ENCODE measurements at regions not wholly inside any gene's neighbourhood (a gene's known extent, or its start where the extent isn't known, plus 50 kb on each side); places are given as distances from the start of the nearest gene placed in this dataset.
"Not testable (repeated sequence)": the region's sequence is repeated elsewhere in the genome, so short reads cannot be mapped to it uniquely, and the experiment has no call there.

DNA sequence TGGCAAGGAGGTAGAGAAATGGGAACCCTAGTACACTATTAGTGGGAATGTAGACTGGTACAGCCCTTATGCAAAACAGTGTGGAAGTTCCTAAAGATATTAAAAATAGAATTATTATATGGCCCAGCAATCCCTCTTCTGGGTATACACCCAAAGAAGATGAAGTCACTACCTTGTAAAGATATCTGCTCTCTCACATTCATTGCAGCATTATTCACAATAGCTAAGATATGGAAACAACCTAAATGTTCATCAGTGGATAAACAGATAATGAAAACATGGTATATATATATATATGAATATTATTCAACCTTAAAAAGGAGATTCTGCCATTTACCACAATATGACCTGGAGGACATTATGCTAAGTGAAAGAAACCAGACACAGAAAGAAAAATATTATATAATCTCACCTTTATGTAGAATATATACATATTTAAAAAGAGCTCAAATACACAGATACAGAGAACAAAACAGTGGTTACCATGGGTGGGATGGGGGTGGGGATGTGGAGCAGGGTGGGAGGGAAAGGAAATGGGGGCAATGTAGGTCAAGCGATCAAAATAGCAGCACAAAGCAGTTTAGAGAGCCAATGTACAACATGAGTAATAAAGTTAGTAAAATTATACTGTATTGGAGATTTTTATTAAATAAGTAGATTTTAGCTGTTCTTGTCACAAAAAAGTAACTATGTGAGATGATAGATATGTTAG, 138.6 kb downstream of the SPRY1 start:
- Histone ChIP-seq H4K20me1 (ENCODE audit: insufficient read depth, low read length) (no peaks in the 10 kb centered on the region), H3K79me2 (ENCODE audit: low read length) (no peaks in the 10 kb centered on the region), H3K4me2 (ENCODE audit: low read depth, low read length) (no peak overlapping the region), H3K9me3 (replicated peaks; ENCODE audit: insufficient read depth, low read length) (no peaks in the 10 kb centered on the region), H3K27me3 (replicated peaks; ENCODE audit: insufficient read depth, low read length) (no peaks in the 10 kb centered on the region), H3K4me3 (ENCODE audit: low read length) (no peak overlapping the region), H3K4me1 (ENCODE audit: low read length) (no peaks in the 10 kb centered on the region), H2AFZ (ENCODE audit: low read length) (no peak overlapping the region), H3K9me2 (replicated peaks; ENCODE audit: insufficient read depth, low read length) (no peaks in the 10 kb centered on the region), H3K27ac (ENCODE audit: low read length) (no peak overlapping the region), H3K36me3 (replicated peaks; ENCODE audit: insufficient read depth, low read length) (no peaks in the 10 kb centered on the region), H3F3A (ENCODE audit: insufficient read depth, low read length) (no peaks in the 10 kb centered on the region), H3K9ac (ENCODE audit: low read length) (no peak overlapping the region)
- no peak for DNase-seq
- TF ChIP-seq EZH2 (optimal IDR thresholded peaks at IDR 0.05; ENCODE audit: low read depth, low read length): no peak
- TF ChIP-seq, protein P1, sequence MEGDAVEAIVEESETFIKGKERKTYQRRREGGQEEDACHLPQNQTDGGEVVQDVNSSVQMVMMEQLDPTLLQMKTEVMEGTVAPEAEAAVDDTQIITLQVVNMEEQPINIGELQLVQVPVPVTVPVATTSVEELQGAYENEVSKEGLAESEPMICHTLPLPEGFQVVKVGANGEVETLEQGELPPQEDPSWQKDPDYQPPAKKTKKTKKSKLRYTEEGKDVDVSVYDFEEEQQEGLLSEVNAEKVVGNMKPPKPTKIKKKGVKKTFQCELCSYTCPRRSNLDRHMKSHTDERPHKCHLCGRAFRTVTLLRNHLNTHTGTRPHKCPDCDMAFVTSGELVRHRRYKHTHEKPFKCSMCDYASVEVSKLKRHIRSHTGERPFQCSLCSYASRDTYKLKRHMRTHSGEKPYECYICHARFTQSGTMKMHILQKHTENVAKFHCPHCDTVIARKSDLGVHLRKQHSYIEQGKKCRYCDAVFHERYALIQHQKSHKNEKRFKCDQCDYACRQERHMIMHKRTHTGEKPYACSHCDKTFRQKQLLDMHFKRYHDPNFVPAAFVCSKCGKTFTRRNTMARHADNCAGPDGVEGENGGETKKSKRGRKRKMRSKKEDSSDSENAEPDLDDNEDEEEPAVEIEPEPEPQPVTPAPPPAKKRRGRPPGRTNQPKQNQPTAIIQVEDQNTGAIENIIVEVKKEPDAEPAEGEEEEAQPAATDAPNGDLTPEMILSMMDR (IDR thresholded peaks at IDR 0.05; ENCODE audit: low read length): no peak
- no peak for TF ChIP-seq EZH2phosphoT487 (IDR thresholded peaks at IDR 0.05; ENCODE audit: low read length)

GRCh38 chr4:123536225-123536624, 139.6 kb downstream of the SPRY1 start:
- H3K9me2 ChIP-seq (replicated peaks; ENCODE audit: insufficient read depth, low read length): no peaks in the 10 kb centered on the region
- no peaks in the 10 kb centered on the region for H3F3A ChIP-seq (ENCODE audit: insufficient read depth, low read length)
- no peaks in the 10 kb centered on the region for H4K20me1 ChIP-seq (ENCODE audit: insufficient read depth, low read length)
- no peak for TF ChIP-seq EZH2 (optimal IDR thresholded peaks at IDR 0.05; ENCODE audit: low read depth, low read length)
- no peak overlapping the region for H3K9ac ChIP-seq (ENCODE audit: low read length)
- H3K9me3 ChIP-seq (replicated peaks; ENCODE audit: insufficient read depth, low read length): no peaks in the 10 kb centered on the region
- no peak for DNase-seq
- no peaks in the 10 kb centered on the region for H3K79me2 ChIP-seq (ENCODE audit: low read length)
- no peaks in the 10 kb centered on the region for H3K27me3 ChIP-seq (replicated peaks; ENCODE audit: insufficient read depth, low read length)
- no peak overlapping the region for H3K4me2 ChIP-seq (ENCODE audit: low read depth, low read length)
- H3K36me3 ChIP-seq (replicated peaks; ENCODE audit: insufficient read depth, low read length): no peaks in the 10 kb centered on the region
- H2AFZ ChIP-seq (ENCODE audit: low read length): no peak overlapping the region
- H3K4me3 ChIP-seq (ENCODE audit: low read length): no peak overlapping the region
- no peak overlapping the region for H3K27ac ChIP-seq (ENCODE audit: low read length)
- H3K4me1 ChIP-seq (ENCODE audit: low read length): no peaks in the 10 kb centered on the region

DNA sequence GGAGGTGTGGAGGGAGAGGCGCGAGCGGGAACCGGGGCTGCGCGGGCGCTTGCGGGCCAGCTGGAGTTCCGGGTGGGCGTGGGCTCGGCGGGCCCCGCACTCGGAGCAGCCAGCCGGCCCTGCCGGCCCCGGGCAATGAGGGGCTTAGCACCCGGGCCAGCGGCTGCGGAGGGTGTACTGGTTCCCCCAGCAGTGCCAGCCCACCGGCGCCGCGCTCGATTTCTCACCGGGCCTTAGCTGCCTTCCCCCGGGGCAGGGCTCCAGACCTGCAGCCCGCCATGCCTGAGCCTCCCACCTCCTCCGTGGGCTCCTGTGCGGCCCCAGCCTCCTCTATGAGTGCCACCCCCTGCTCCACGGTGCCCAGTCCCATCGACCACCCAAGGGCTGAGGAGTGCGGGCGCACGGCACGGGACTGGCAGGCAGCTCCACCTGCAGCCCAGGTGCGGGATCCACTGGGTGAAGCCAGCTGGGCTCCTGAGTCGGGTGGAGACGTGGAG, 141.4 kb downstream of the SPRY1 start:
- H3K4me1 ChIP-seq (ENCODE audit: low read length); H3K9ac ChIP-seq (ENCODE audit: low read length); H3K9me2 ChIP-seq (replicated peaks; ENCODE audit: insufficient read depth, low read length); H3F3A ChIP-seq (ENCODE audit: insufficient read depth, low read length); H4K20me1 ChIP-seq (ENCODE audit: insufficient read depth, low read length); H3K27me3 ChIP-seq (replicated peaks; ENCODE audit: insufficient read depth, low read length); H3K4me3 ChIP-seq (ENCODE audit: low read length); H3K4me2 ChIP-seq (ENCODE audit: low read depth, low read length); H3K27ac ChIP-seq (ENCODE audit: low read length); H3K36me3 ChIP-seq (replicated peaks; ENCODE audit: insufficient read depth, low read length); H3K9me3 ChIP-seq (replicated peaks; ENCODE audit: insufficient read depth, low read length); H2AFZ ChIP-seq (ENCODE audit: low read length); H3K79me2 ChIP-seq (ENCODE audit: low read length); DNase-seq: not testable (repeated sequence)

GRCh38 chr4:123545667-123546572, 149.3 kb downstream of the SPRY1 start:
- no peak overlapping the region for H2AFZ ChIP-seq (ENCODE audit: low read length)
- no peak for TF ChIP-seq EZH2phosphoT487 (IDR thresholded peaks at IDR 0.05; ENCODE audit: low read length)
- TF ChIP-seq EZH2 (optimal IDR thresholded peaks at IDR 0.05; ENCODE audit: low read depth, low read length): no peak
- TF ChIP-seq, protein P1 (IDR thresholded peaks at IDR 0.05; ENCODE audit: low read length): no peak
- no peaks in the 10 kb centered on the region for H3K27me3 ChIP-seq (replicated peaks; ENCODE audit: insufficient read depth, low read length)
- DNase-seq: no peak
- H3F3A ChIP-seq (ENCODE audit: insufficient read depth, low read length): no peaks in the 10 kb centered on the region
- H3K4me2 ChIP-seq (ENCODE audit: low read depth, low read length): no peak overlapping the region
- no peaks in the 10 kb centered on the region for H3K79me2 ChIP-seq (ENCODE audit: low read length)
- H3K9me3 ChIP-seq (replicated peaks; ENCODE audit: insufficient read depth, low read length): no peaks in the 10 kb centered on the region
- no peaks in the 10 kb centered on the region for H3K9me2 ChIP-seq (replicated peaks; ENCODE audit: insufficient read depth, low read length)
- H3K27ac ChIP-seq (ENCODE audit: low read length): no peak overlapping the region
- no peak overlapping the region for H3K9ac ChIP-seq (ENCODE audit: low read length)
- H3K4me3 ChIP-seq (ENCODE audit: low read length): no peak overlapping the region
- no peaks in the 10 kb centered on the region for H3K36me3 ChIP-seq (replicated peaks; ENCODE audit: insufficient read depth, low read length)
- no peaks in the 10 kb centered on the region for H3K4me1 ChIP-seq (ENCODE audit: low read length)
- no peaks in the 10 kb centered on the region for H4K20me1 ChIP-seq (ENCODE audit: insufficient read depth, low read length)

Data from MM.1S (cell line).